Activated T-cell treated with anti-CD3 and anti-CD28 coated beads, Interleukin-2, amount 50 U/mL, for 4 hours (primary cell): ENCODE measurements at regions not wholly inside any gene's neighbourhood (a gene's known extent, or its start where the extent isn't known, plus 50 kb on each side); places are given as distances from the start of the nearest gene placed in this dataset.

Experiments used
- ATAC-seq, 2 donors: fragments of 200-7000 bp; cut with Tn5 transposase; one replicate each; pipeline ENCODE4 v1.10.0; 2021
- DNase-seq: peaks from one replicate; pipeline ENCODE4 v3.0.0-alpha.2; 2020
- H3K27me3 Mint-ChIP-seq: one replicate; pipeline ENCODE4 v1.8.0; 2021; ENCODE audit warnings: low read depth, mixed read lengths
- H3K36me3 Mint-ChIP-seq: one replicate; pipeline ENCODE4 v1.8.0; 2022; ENCODE audit warnings: mixed read lengths; ENCODE audit not compliant: insufficient read depth
- H3K4me1 Mint-ChIP-seq: one replicate; pipeline ENCODE4 v1.8.0; 2021; ENCODE audit warnings: low read depth, mixed read lengths
- H3K4me3 Mint-ChIP-seq: one replicate; pipeline ENCODE4 v1.8.0; 2021; ENCODE audit warnings: mild to moderate bottlenecking, moderate library complexity, mixed read lengths
- H3K9me3 Mint-ChIP-seq: one replicate; pipeline ENCODE4 v1.8.0; 2021; ENCODE audit warnings: mixed read lengths

DNA sequence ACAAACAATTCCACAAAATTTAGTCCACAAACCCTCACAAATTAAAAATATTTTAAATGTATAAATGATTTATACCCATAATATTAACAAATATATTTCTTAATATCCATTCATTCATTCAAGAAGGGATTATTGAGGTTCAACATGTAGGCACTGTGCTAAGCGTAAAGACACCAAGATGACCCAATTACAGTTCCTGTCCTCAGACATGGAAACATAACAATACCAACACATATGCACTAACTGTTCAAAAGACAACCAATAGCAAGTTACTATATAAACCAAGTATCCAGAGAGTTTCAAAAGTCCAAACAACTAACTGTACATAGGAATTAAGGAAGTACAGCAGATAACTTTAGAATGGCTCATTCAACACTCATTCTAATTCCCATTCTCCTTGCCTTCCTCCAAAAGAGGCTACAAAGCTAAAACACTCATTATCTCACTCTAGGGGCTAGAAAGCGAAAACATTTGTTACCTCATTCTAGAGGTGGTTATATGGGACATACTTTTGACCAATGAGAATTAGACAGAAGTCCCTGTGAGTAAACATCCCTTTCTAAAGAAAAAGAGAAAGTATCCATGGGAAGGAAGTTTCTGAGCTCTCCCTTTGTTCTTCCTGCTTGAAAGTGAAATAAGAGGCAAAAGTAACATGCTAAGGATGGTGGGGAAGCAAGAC, 292.4 kb downstream of the ZEB2 start:
- ATAC-seq (no peak), DNase-seq (no peak)
- Mint-ChIP-seq H3K4me1 (peaks cover 16% of the 10 kb centered on the region), H3K4me3 (no peak overlapping the region), H3K27me3 (no peaks in the 10 kb centered on the region), H3K9me3 (no peaks in the 10 kb centered on the region), H3K36me3 (peaks cover 3% of the 10 kb centered on the region)

DNA sequence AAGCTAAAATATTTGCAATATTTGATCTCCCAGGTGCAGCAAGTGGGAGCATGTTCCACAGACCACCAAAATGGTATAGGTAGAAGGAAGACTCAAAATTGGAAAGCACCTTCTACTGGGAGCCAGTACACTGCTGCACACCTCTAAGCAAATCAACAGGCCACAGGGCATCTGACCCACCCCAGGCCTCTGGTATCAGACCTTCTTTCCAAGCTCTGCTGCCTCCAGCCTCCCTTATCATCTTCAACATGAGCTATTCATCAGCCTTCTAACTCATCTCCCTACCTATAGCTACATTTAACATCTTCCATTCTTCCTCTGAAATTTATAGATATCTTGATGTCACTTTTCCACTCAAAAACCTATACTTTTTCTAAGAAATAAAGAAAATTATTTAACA, 294.8 kb downstream of the ZEB2 start:
- Mint-ChIP-seq H3K27me3 (no peaks in the 10 kb centered on the region), H3K4me1 (peaks cover 7% of the 10 kb centered on the region), H3K36me3 (peaks cover 3% of the 10 kb centered on the region), H3K4me3 (no peak overlapping the region), H3K9me3 (no peaks in the 10 kb centered on the region)
- DNase-seq (no peak), ATAC-seq (no peak)

DNA sequence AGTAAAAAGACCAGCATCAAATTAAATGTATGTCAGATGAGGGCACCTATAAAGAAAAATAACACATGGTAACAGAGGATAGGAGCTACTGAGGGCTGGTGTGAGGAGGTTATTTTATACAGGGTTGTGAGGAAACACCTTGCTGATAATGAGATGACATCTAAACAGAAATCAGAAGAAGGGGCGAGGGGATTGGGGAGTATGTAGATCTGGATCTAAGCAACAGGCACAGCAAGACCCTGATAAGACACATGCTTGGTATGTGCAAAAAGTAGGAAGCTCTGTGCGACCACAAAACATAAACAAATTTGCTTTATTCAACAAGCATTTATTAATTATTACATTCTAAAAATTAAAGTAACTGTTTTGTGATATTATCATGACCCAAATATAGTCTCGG, 295.4 kb downstream of the ZEB2 start:
- Mint-ChIP-seq H3K36me3 (peaks cover 3% of the 10 kb centered on the region), H3K27me3 (no peaks in the 10 kb centered on the region), H3K4me1 (peaks cover 4% of the 10 kb centered on the region), H3K4me3 (no peak overlapping the region), H3K9me3 (no peaks in the 10 kb centered on the region)
- ATAC-seq (no peak), DNase-seq (no peak)

DNA sequence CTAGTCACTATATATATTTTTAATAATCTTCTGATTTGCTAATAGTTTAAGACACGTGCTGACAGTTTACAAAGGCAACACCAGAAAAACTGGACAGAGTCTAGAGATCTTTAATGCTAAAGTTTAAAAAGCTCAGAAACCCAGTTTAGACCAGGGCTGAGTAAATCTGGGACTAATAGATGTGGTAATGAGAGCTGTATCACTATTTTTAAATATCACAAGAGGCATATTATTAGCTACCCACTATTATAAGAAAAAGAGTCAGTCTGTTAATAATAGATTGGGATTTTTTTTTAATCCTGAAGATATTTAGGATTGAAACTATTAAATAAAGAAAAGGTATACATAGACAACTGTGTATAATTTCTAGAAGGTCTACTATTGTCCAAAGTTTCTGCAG, 299.9 kb downstream of the ZEB2 start:
- ATAC-seq, result no peak
- Mint-ChIP-seq H3K27me3 (no peaks in the 10 kb centered on the region), H3K4me1 (peaks cover 12% of the 10 kb centered on the region), H3K9me3 (no peaks in the 10 kb centered on the region), H3K36me3 (no peaks in the 10 kb centered on the region), H3K4me3 (no peak overlapping the region)
- no peak for DNase-seq

DNA sequence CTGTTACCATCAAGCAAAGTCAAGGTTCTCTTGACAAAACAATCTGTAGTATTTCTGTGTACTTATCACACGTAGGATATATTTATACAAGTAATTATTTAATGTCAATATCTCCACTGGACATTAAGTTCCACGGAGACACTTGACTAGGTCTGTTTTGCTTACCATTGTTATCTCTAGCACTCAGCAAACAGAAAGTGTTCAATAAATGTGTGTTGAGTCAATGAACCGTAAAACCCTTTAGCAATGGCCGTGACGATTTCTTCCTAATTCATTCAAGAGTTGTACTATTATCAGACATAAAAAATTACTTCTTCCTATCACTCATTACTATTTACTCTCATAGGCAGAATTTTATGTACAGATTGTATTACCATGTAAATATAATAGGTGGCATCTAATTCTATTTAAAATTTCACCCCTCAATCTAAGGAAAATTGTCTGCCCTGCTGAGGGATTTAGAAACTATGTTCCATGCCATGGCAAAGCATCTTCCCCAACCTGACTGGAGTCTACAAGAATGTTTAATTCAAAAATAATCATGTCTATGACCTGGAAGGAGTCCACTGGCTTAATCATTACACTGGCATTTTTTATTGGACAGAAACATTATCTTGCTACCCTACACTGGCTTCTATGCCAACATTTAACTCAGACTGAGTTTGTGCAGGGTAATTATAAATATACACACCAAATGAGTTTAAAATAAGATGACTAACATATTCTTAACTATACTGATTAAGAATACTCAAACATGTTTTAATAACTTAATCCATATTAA, 301.9 kb downstream of the ZEB2 start:
- Mint-ChIP-seq H3K27me3 (no peaks in the 10 kb centered on the region), H3K9me3 (no peaks in the 10 kb centered on the region), H3K4me1 (peaks cover 22% of the 10 kb centered on the region), H3K36me3 (no peaks in the 10 kb centered on the region), H3K4me3 (no peak overlapping the region)
- DNase-seq, result no peak
- ATAC-seq, result no peak

DNA sequence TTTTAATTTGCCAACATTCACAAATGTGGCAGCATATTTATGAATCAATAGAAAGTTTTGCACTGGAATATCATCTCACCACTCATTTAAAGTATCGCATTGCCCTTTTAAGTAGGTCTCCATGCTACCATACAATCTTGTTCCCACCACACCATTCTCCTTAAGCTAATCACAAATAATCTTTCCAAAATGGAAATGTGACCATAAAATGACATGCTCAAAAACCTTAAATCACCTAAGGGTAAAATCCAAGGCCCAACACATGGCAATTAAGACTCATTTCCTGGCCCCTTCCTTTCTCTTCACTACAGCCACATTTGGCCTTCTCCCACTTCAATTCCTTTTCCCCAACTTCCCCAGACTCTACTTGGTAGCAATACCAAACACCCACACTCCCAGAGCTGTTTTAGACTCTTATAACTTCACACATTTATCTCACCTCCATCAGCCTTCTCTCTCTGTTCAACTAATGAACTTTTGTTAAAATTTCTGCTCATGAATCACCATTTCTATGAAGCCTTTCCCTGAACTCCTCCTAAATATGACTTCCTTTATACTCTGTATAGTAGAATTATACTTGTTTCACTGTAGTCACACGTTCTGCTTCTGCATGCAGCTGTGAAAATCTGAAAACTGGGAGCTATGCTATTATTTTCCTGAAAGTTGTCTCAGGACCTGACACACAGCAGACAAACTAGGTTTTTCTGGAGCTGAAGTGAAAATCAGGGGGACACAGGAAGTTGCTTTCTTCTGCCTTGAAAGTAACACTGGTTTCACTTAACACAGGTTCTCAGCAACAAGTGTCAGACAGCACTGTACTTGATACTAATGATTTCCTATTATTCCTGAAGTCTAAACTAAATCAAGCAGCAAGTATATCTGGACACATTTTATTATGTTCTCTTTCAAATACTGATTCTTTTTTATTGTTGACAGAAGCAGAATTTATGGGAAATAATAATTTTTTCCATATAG, 303.9 kb downstream of the ZEB2 start:
- ATAC-seq (peak; percentile 61 to 70), DNase-seq (no peak)
- H3K36me3 Mint-ChIP-seq, result peaks cover under 1% of the 10 kb centered on the region
- H3K27me3 Mint-ChIP-seq, result no peaks in the 10 kb centered on the region
- no peaks in the 10 kb centered on the region for H3K9me3 Mint-ChIP-seq
- H3K4me1 Mint-ChIP-seq, result peaks cover 26% of the 10 kb centered on the region
- peak overlapping the region; percentile 2 for H3K4me3 Mint-ChIP-seq

DNA sequence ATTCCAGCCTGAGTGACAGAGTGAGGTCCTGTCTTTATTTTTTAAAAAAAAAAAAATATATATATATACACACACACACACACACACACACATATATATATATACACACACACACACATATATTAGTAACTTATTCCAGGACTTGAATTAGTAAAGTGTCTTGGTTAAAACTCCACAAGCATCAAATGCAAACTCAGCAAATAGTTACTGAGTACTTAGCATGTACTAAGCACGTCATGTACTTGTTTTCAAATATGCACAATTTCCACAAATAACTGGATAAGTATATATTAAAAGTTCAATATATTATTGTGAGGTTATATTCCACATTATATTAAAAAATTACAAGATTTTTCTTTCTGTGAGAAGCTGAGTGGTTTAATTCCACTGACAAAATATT, 304.7 kb downstream of the ZEB2 start:
- Mint-ChIP-seq H3K4me3 (no peak overlapping the region), H3K36me3 (peaks cover 4% of the 10 kb centered on the region), H3K9me3 (no peaks in the 10 kb centered on the region), H3K27me3 (no peaks in the 10 kb centered on the region), H3K4me1 (peaks cover 29% of the 10 kb centered on the region)
- DNase-seq (no peak), ATAC-seq (no peak)

DNA sequence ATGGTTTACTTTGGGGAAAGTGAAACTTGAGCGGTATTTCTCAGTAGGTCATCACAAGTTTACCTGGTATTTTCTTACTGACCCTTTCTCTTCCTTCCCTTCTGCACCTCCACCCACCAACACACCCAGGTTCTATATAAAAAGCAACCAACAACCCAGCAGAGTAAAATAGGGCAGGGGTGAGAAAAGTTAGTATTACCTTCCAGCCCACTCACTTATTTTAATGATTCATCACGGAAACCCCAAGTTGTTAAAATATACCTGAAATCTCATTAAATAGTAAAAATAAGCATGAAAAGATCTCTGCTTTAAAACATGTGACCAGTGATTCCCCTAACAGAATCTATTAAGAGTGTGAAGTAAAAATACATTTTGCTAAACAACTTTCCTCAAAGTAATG, 306.1 kb downstream of the ZEB2 start:
- ATAC-seq, result peak; percentile 68 to 74
- Mint-ChIP-seq H3K4me3 (peak overlapping the region; percentile 17), H3K4me1 (peaks cover 31% of the 10 kb centered on the region), H3K27me3 (no peaks in the 10 kb centered on the region), H3K36me3 (peaks cover 4% of the 10 kb centered on the region), H3K9me3 (no peaks in the 10 kb centered on the region)
- DNase-seq, result no peak

DNA sequence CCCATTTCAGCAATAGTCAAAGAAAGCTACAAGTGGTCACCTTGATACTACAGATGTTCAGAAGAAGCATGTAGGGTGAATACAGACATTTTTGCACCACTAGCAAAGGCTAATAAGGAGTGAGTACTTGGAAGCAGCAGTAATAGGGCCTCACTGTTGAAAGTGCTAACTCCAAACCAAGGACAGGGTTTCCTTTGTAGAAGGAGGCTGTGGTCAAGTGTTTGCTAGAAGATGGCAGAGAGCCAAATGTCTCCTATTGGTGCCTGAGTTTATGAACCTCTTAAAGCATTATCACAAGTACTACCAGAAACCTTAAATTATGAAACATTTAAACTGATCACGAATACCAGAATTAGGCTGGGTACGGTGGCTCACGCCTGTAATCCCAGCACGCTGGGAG, 308.1 kb downstream of the ZEB2 start:
- Mint-ChIP-seq H3K9me3 (no peaks in the 10 kb centered on the region), H3K4me3 (no peak overlapping the region), H3K4me1 (peaks cover 31% of the 10 kb centered on the region), H3K27me3 (no peaks in the 10 kb centered on the region), H3K36me3 (peaks cover 12% of the 10 kb centered on the region)
- DNase-seq, result no peak
- ATAC-seq, result no peak

DNA sequence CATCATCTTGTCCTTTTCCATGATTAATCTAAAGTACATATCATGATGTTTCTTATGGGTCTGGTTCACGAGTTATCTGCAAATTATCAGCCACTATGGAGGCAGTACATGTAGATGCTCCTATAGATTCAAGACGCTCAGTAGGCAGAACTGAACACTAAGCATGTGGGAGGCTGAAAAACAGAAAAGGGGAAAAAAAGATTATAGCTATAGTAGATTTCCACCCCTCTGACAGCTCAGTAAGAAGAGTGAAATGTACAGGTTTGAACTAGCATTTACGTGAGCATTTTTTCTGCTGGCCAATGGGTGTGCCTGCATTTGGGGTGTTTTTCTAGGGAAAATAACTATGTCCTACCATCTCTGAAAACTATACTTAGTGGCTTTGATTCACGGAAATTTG, 308.9 kb downstream of the ZEB2 start:
- H3K4me1 Mint-ChIP-seq, result peaks cover 24% of the 10 kb centered on the region
- no peaks in the 10 kb centered on the region for H3K9me3 Mint-ChIP-seq
- no peaks in the 10 kb centered on the region for H3K27me3 Mint-ChIP-seq
- peaks cover 12% of the 10 kb centered on the region for H3K36me3 Mint-ChIP-seq
- DNase-seq, result no peak
- H3K4me3 Mint-ChIP-seq, result no peak overlapping the region
- ATAC-seq, result no peak

DNA sequence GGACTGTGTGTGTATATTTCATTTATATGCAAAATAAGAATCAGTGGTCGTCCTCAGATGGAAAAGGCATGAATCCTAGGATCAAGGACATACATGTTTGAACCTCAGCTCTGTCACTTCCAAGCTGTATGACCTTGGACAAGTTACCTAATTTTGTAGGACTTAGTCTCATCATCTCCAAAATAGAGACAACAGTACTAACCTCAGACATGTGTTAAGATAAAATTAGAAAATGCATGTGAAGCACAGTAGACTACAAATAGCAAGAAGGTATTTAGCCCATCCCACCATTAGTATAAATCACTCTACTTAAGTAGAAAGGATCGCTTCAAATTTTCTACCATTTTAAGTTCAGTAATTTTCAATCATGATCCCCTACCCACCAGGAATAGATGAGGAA, 309.8 kb downstream of the ZEB2 start:
- H3K36me3 Mint-ChIP-seq, result peaks cover 12% of the 10 kb centered on the region
- H3K9me3 Mint-ChIP-seq, result no peaks in the 10 kb centered on the region
- ATAC-seq (no peak), DNase-seq (no peak)
- peaks cover 19% of the 10 kb centered on the region for H3K4me1 Mint-ChIP-seq
- no peak overlapping the region for H3K4me3 Mint-ChIP-seq
- no peaks in the 10 kb centered on the region for H3K27me3 Mint-ChIP-seq

DNA sequence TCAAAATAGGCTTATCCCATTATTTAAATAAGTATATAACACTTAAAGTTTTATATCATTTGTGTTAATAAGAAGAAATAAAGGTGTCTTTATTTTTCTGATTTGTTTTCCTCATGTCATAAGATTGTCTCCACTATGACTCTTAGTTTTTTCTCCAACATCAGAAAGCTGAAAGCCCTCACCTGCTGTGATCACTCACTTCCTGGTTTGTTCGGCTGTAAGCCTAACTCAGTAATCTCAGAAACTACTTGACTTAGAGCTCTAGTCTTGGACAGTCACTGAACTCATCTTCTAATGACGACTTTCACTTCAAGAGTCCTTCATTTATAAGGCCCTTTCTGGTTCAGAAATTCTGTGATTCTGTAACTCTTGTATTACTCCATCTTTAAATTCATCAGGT, 311.0 kb downstream of the ZEB2 start:
- Mint-ChIP-seq H3K4me3 (no peak overlapping the region), H3K36me3 (peaks cover 12% of the 10 kb centered on the region), H3K27me3 (no peaks in the 10 kb centered on the region), H3K4me1 (peaks cover 14% of the 10 kb centered on the region), H3K9me3 (no peaks in the 10 kb centered on the region)
- no peak for ATAC-seq
- DNase-seq, result no peak

DNA sequence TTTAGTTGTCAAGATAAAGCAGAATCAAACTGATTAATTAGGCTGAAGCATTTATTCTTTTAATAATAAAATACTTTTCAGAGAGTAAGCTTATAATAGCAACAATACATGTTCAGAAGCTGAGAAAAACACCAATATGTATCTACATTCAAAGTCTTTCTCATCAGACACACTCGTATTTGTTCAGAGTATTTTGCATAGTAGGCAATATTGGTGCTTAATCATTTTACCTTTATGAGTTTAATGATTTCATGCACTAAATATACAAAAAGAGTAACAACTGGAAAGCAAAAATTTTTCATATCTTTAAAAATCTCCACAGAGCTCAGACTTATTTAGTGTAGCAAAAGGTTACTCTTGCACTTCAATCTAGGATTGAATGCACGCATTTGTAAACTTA, 313.9 kb downstream of the ZEB2 start:
- H3K9me3 Mint-ChIP-seq, result no peaks in the 10 kb centered on the region
- H3K4me3 Mint-ChIP-seq, result no peak overlapping the region
- H3K36me3 Mint-ChIP-seq, result peaks cover 12% of the 10 kb centered on the region
- no peak for DNase-seq
- no peaks in the 10 kb centered on the region for H3K27me3 Mint-ChIP-seq
- no peak for ATAC-seq
- peaks cover 19% of the 10 kb centered on the region for H3K4me1 Mint-ChIP-seq

DNA sequence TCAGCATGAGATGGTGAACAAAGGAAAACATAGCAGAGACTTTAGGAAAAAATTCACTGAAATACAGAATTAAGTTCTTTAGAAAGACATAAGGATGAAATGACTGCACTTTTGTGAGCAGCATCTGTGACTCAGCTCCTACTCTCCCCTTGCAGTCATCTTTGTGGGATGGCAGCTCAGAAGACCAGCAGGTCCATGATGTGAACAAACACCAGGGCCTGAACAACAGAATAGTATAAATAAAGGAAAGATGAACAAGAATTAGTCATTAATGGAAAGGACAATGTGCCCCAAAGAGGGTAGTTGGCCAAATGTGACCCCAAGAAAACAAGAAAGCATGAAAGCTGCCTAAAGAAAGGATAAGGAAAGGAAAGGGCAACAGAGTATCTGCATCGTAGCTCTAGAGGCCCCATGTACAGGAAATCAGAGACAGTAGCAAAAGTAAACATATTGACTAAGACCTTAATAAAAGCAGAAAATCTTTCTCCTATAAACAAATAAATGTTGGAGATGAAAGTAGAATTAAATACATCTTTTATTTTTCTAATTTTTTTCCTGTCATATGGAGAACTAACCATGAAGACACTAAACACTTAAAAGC, 318.0 kb downstream of the ZEB2 start:
- no peak for DNase-seq
- H3K4me3 Mint-ChIP-seq, result no peak overlapping the region
- peak; percentile 69 for ATAC-seq

More for the DNA sequence above, 318.0 kb downstream of the ZEB2 start:
- Mint-ChIP-seq H3K9me3 (no peaks in the 10 kb centered on the region), H3K36me3 (peaks cover 6% of the 10 kb centered on the region), H3K4me1 (peaks cover 35% of the 10 kb centered on the region), H3K27me3 (no peaks in the 10 kb centered on the region)
